ENCODE measurements at regions not wholly inside any gene's neighbourhood (a gene's known extent, or its start where the extent isn't known, plus 50 kb on each side); places are given as distances from the start of the nearest gene placed in this dataset.

- Mint-ChIP-seq H3K4me3 (no peak overlapping the region), H3K27me3 (no peaks in the 10 kb centered on the region), H3K4me1 (no peaks in the 10 kb centered on the region), H3K27ac (no peak overlapping the region), H3K36me3 (no peaks in the 10 kb centered on the region), H3K9me3 (no peaks in the 10 kb centered on the region)
- no peak for DNase-seq
- CTCF ChIA-PET, result no interaction called here
Measured at GRCh38 chr10:128301051-128301450, 174.8 kb upstream of the MKI67 start.

- H3K4me1 Mint-ChIP-seq, result no peaks in the 10 kb centered on the region
Measured at GRCh38 chr10:128302808-128303207, 176.6 kb upstream of the MKI67 start.

GRCh38 chr10:128304271-128304670, 178.0 kb upstream of the MKI67 start:
- DNase-seq, result no peak
- H3K9me3 Mint-ChIP-seq, result no peaks in the 10 kb centered on the region
- CTCF ChIA-PET, result no interaction called here
- no peaks in the 10 kb centered on the region for H3K27me3 Mint-ChIP-seq
- no peaks in the 10 kb centered on the region for H3K4me1 Mint-ChIP-seq
- H3K27ac Mint-ChIP-seq, result no peak overlapping the region
- H3K36me3 Mint-ChIP-seq, result no peaks in the 10 kb centered on the region
- no peak overlapping the region for H3K4me3 Mint-ChIP-seq

More at GRCh38 chr10:128302808-128303207, 176.6 kb upstream of the MKI67 start:
- Mint-ChIP-seq H3K27ac (no peak overlapping the region), H3K9me3 (no peaks in the 10 kb centered on the region), H3K4me3 (no peak overlapping the region), H3K36me3 (no peaks in the 10 kb centered on the region), H3K27me3 (no peaks in the 10 kb centered on the region)
- peak; percentile 6 for DNase-seq
- CTCF ChIA-PET, result interaction anchor here (0.5 kb wide), 1 partner anchor 653 kb away, joined by 3 read pairs; no protein-coding TSS in a partner anchor

- Mint-ChIP-seq H3K4me1 (no peaks in the 10 kb centered on the region), H3K27ac (no peak overlapping the region), H3K9me3 (no peaks in the 10 kb centered on the region), H3K36me3 (no peaks in the 10 kb centered on the region), H3K4me3 (no peak overlapping the region), H3K27me3 (no peaks in the 10 kb centered on the region)
- CTCF ChIA-PET, result no interaction called here
- DNase-seq, result no peak
Measured at GRCh38 chr10:128305601-128306345, 179.6 kb upstream of the MKI67 start.

GRCh38 chr10:128306535-128306934, 180.3 kb upstream of the MKI67 start:
- Mint-ChIP-seq H3K27ac (no peak overlapping the region), H3K4me3 (no peak overlapping the region), H3K36me3 (no peaks in the 10 kb centered on the region), H3K27me3 (no peaks in the 10 kb centered on the region), H3K4me1 (no peaks in the 10 kb centered on the region), H3K9me3 (no peaks in the 10 kb centered on the region)
- CTCF ChIA-PET, result no interaction called here
- DNase-seq, result no peak

- Mint-ChIP-seq H3K27ac (no peak overlapping the region), H3K27me3 (no peaks in the 10 kb centered on the region), H3K4me3 (no peak overlapping the region), H3K4me1 (no peaks in the 10 kb centered on the region), H3K9me3 (no peaks in the 10 kb centered on the region), H3K36me3 (no peaks in the 10 kb centered on the region)
- CTCF ChIA-PET, result no interaction called here
- DNase-seq, result no peak
Measured at GRCh38 chr10:128306966-128307365, 180.7 kb upstream of the MKI67 start.

GRCh38 chr10:128307820-128308219, 181.6 kb upstream of the MKI67 start:
- no peaks in the 10 kb centered on the region for H3K36me3 Mint-ChIP-seq
- no peaks in the 10 kb centered on the region for H3K9me3 Mint-ChIP-seq
- H3K27ac Mint-ChIP-seq, result no peak overlapping the region
- no peak overlapping the region for H3K4me3 Mint-ChIP-seq
- no peaks in the 10 kb centered on the region for H3K4me1 Mint-ChIP-seq
- CTCF ChIA-PET, result no interaction called here
- no peaks in the 10 kb centered on the region for H3K27me3 Mint-ChIP-seq
- no peak for DNase-seq

GRCh38 chr10:128310971-128311658, 184.9 kb upstream of the MKI67 start:
- H3K27ac Mint-ChIP-seq, result no peak overlapping the region
- H3K4me1 Mint-ChIP-seq, result no peaks in the 10 kb centered on the region
- no peak overlapping the region for H3K4me3 Mint-ChIP-seq
- DNase-seq, result no peak
- H3K27me3 Mint-ChIP-seq, result no peaks in the 10 kb centered on the region
- CTCF ChIA-PET, result no interaction called here
- H3K9me3 Mint-ChIP-seq, result no peaks in the 10 kb centered on the region
- no peaks in the 10 kb centered on the region for H3K36me3 Mint-ChIP-seq

- no peaks in the 10 kb centered on the region for H3K36me3 Mint-ChIP-seq
- H3K27ac Mint-ChIP-seq, result no peak overlapping the region
- H3K4me3 Mint-ChIP-seq, result no peak overlapping the region
- H3K27me3 Mint-ChIP-seq, result no peaks in the 10 kb centered on the region
- DNase-seq, result no peak
- H3K9me3 Mint-ChIP-seq, result no peaks in the 10 kb centered on the region
- H3K4me1 Mint-ChIP-seq, result no peaks in the 10 kb centered on the region
- CTCF ChIA-PET, result no interaction called here
Measured at GRCh38 chr10:128312250-128312649, 186.0 kb upstream of the MKI67 start.

- Mint-ChIP-seq H3K27ac (no peak overlapping the region), H3K9me3 (no peaks in the 10 kb centered on the region), H3K36me3 (no peaks in the 10 kb centered on the region), H3K27me3 (no peaks in the 10 kb centered on the region), H3K4me1 (no peaks in the 10 kb centered on the region), H3K4me3 (no peak overlapping the region)
- CTCF ChIA-PET, result no interaction called here
- no peak for DNase-seq
Measured at GRCh38 chr10:128314686-128315085, 188.5 kb upstream of the MKI67 start.

- no peak overlapping the region for H3K27ac Mint-ChIP-seq
- no peaks in the 10 kb centered on the region for H3K9me3 Mint-ChIP-seq
- H3K4me1 Mint-ChIP-seq, result no peaks in the 10 kb centered on the region
- no peak overlapping the region for H3K4me3 Mint-ChIP-seq
- H3K36me3 Mint-ChIP-seq, result no peaks in the 10 kb centered on the region
- H3K27me3 Mint-ChIP-seq, result no peaks in the 10 kb centered on the region
- CTCF ChIA-PET, result no interaction called here
- DNase-seq, result no peak
Measured at GRCh38 chr10:128316121-128316726, 190.0 kb upstream of the MKI67 start.

GRCh38 chr10:128316925-128317324, 190.7 kb upstream of the MKI67 start:
- DNase-seq, result no peak
- no peak overlapping the region for H3K4me3 Mint-ChIP-seq
- H3K9me3 Mint-ChIP-seq, result no peaks in the 10 kb centered on the region
- H3K36me3 Mint-ChIP-seq, result no peaks in the 10 kb centered on the region
- H3K27me3 Mint-ChIP-seq, result no peaks in the 10 kb centered on the region
- CTCF ChIA-PET, result no interaction called here
- no peak overlapping the region for H3K27ac Mint-ChIP-seq
- no peaks in the 10 kb centered on the region for H3K4me1 Mint-ChIP-seq

GRCh38 chr10:128318366-128318765, 192.1 kb upstream of the MKI67 start:
- CTCF ChIA-PET, result no interaction called here
- H3K27ac Mint-ChIP-seq, result no peak overlapping the region
- H3K27me3 Mint-ChIP-seq, result no peaks in the 10 kb centered on the region

GRCh38 chr10:128318913-128319312, 192.7 kb upstream of the MKI67 start:
- DNase-seq, result no peak
- CTCF ChIA-PET, result no interaction called here
- Mint-ChIP-seq H3K9me3 (no peaks in the 10 kb centered on the region), H3K27ac (no peak overlapping the region), H3K4me1 (no peaks in the 10 kb centered on the region), H3K36me3 (no peaks in the 10 kb centered on the region), H3K4me3 (no peak overlapping the region), H3K27me3 (no peaks in the 10 kb centered on the region)

More at GRCh38 chr10:128318366-128318765, 192.1 kb upstream of the MKI67 start:
- Mint-ChIP-seq H3K4me1 (no peaks in the 10 kb centered on the region), H3K4me3 (no peak overlapping the region), H3K9me3 (no peaks in the 10 kb centered on the region), H3K36me3 (no peaks in the 10 kb centered on the region)
- DNase-seq, result no peak

GRCh38 chr10:128322106-128322505, 195.9 kb upstream of the MKI67 start:
- Mint-ChIP-seq H3K36me3 (no peaks in the 10 kb centered on the region), H3K27me3 (no peaks in the 10 kb centered on the region), H3K4me1 (no peaks in the 10 kb centered on the region), H3K4me3 (no peak overlapping the region), H3K27ac (no peak overlapping the region), H3K9me3 (no peaks in the 10 kb centered on the region)
- CTCF ChIA-PET, result interaction anchor here (0.6 kb wide), 1 partner anchor 21 kb away, joined by 3 read pairs; no protein-coding TSS in a partner anchor
- DNase-seq, result no peak

Measured in activated naive CD4-positive, alpha-beta T cell treated with anti-CD3 and anti-CD28 coated beads, Interleukin-2, amount 10 ng/mL, durations not matched to agents 7 days and 5 days (primary cell).